Activated CD4-positive, alpha-beta T cell treated with anti-CD3 and anti-CD28 coated beads, Interleukin-2, Interleukin-4, amounts not matched to agents 100 ng/mL and 50 ng/mL, durations not matched to agents 16 hours and 8 hours (primary cell): ENCODE measurements at regions not wholly inside any gene's neighbourhood (a gene's known extent, or its start where the extent isn't known, plus 50 kb on each side); places are given as distances from the start of the nearest gene placed in this dataset.
"Not testable (repeated sequence)": the region's sequence is repeated elsewhere in the genome, so short reads cannot be mapped to it uniquely, and the experiment has no call there.

Source experiments
- DNase-seq: peaks from one replicate; pipeline ENCODE4 v3.0.0-alpha.2; 2020; ENCODE audit warnings: low spot score

DNA sequence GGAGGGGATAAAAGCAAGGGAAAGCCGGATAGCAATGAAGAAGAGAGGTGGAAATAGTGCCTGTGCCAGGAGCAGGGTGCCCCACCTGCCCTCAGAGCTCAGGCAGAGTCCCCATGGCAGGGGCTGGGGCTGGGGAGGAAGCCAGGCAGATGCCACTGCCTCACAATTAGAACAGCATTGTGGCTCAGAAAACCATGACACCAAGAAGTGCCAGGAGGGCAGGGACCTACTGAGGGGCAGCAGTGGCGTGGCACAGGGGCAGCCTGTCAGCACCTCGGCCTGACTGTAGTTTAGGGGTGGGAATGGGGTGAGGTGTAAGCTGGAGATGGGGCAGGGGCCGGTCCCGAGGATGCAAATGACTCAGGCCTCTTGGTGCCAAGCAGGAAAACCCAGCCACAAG, 532.1 kb upstream of the B3GAT1 start:
- DNase-seq = no peak

DNA sequence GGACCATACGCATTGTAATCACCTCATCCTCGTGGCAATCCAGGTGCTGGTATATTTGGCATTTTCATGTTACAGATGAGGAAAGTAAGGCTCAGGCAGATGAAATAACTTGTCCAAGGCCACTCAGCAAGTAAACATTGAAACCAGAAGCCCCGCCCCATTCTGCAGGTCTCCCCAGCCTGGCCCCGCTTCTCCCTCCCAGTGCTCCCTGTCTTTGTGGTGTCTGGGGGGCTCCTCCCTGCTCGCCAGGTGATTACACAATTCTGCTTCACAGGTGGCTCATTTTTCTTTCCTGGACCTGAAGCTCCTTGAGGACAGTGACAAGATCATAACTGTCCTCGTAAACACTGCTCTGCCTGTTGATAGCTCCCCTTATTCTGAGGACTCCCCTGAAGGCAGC, 531.5 kb upstream of the B3GAT1 start:
- no peak for DNase-seq

DNA sequence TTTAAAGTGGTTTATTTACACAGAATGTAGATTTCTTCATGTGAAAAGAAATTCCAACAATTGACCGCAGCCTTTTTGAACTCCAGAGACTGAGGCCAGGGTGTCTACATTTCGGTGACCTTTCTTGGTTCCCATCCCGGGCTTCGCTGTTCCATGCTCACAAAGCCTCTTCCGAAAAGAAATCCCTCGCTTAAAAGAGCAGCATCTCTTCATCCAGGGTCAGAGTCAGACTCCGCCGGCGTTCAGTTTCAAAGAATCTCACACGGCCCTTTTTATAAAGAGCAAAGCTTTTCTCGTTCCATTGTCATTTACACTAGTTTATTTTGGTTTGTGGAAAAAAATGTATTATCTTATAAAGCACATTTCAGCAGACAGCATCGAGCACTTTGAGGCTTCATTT, 530.6 kb upstream of the B3GAT1 start:
- no peak for DNase-seq

DNA sequence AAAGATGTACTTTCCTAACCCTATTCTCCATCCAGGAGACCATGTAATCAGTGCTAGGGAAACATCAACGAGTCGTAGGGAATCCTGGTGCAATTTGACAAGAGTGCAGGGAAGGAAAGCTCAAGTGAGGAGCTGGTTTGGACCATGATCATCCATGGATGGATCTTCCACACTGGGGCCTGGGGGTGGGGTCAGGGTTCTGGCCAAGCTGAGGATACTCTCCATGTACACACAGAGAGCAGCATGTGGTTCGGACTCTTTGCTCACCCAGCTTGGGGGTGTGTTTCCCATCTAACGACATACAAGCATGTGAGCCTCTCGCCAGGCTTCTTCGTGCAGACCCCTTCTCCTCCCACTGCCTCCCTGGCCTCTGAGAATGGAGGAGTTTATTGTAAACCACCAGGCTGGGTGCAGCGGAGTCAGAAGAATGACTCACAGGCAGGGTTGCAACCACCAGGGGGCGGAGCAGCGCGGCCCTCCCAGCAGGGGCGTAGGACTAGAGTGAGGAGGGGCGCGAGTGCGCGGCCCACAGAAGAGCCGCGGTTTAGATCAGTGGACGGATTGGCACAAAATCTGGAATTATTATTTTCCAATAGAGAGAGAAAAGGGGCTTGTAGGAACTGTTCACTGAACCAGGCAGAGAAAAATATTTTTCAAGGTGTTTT, 530.0 kb upstream of the B3GAT1 start:
- DNase-seq = not testable (repeated sequence)

DNA sequence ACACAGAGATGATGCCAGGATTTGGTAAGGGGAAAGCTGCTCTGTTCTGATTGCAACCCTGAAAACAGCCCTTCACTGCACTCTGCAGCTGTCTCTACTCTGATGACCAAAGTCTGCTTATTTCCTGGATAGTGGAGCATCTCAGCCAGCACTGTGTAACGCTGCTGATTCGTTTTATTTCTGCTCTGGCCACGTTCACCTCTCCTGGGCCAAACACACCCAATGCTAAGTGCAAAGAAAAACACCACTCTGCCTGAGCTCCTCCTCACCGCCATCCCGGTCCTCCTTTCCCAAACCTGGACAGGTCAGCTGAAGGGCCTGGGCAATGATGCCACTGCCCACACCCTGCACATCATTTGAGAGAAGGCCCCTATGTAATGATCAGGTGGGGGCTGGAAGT, 529.3 kb upstream of the B3GAT1 start:
- no peak for DNase-seq

DNA sequence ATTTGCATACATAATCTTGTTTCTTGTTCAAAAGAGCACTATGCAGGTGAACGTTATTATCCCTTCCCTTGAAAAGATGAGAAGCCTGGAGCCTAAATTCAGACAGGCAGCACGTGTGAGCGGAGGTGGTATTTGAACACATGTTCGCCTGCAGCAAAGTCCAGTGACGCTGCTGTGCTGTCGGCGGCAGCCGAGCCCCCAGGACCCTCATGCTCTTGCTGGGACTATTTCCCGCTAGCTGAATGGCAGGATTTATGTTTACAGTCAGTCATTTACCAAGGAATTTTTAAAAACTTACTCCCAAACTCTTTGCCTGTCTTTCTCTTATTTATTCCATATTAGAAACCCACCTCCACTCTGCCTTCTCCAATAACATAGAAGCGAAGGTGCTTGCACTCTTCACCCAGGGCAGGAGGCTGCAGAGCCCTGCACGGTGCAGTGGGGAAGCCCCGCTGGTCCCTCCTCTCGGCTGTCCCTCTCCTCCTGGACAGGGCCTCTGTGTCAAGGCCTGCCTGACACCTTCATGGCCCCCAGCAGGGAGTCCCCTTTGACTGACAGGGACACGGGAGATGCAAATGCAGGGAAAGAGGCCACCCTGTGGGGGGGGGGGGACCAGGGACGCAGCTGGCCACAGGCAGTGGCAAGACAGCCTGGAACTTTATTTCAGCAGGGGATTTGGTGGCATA, 528.5 kb upstream of the B3GAT1 start:
- no peak for DNase-seq

DNA sequence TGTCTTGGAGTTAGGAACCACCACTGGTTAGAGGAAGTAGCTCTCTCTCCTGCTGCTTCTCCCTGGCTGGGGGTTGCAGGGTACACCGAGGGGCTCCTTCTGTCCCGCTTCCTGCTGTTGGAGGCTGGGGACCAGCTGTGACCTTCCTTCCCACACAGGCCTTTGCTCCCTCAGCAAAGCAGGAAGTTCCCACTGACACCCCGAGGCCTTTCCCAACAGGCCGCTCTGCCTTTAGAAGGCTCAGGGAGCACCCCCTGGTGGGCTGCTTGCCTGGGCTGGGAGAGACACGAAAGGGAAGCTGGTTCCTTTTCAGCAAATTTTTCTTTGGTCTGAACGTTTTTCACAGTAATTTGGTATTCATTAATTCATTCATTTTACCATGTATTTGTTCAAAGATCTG, 527.9 kb upstream of the B3GAT1 start:
- no peak for DNase-seq

DNA sequence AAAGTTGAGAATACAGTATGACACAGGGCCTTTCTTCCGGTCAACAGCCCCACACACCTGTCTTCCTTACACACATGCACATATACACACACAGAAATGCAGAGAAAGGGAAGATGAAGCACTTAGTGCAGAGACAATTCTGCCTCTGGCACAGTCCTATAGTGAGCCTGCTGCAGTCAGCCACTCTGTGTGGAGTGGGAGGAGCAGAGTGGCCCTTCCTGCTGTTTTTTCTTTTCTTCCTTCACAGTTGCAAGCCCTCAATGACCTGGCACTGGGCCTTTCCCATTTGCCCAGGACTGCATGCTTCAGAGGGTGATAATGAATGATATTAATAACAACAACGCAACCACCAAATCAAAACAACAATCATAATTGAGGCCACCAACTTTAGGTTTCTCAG, 527.0 kb upstream of the B3GAT1 start:
- DNase-seq = no peak

DNA sequence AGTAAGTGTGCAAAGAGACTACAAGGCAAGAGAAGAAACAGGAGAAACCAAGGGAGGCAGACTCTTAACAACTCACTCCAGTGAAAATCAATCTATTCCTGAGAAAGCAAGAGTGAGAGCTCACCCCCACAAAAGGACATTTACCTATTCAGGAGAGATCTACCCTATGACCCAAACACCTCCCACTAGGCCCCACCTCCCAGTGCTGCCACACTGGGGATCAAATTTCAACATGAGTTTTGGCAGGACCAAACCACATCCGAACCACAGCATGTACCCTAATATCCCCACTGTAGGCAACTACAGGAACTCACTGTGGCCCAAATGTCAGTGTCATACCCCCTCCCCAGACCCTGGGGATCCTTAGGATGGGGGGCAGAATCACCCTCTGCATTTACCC, 526.2 kb upstream of the B3GAT1 start:
- DNase-seq = no peak

DNA sequence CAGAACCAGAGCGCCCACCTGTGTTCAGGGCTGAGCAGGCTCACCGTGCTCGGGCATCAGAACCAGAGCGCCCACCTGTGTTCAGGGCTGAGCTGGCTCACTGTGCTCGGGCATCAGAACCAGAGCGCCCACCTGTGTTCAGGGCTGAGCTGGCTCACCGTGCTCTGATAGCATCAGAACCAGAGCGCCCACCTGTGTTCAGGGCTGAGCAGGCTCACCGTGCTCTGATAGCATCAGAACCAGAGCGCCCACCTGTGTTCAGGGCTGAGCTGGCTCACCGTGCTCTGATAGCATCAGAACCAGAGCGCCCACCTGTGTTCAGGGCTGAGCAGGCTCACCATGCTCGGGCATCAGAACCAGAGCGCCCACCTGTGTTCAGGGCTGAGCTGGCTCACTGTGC, 525.2 kb upstream of the B3GAT1 start:
- not testable (repeated sequence) for DNase-seq

DNA sequence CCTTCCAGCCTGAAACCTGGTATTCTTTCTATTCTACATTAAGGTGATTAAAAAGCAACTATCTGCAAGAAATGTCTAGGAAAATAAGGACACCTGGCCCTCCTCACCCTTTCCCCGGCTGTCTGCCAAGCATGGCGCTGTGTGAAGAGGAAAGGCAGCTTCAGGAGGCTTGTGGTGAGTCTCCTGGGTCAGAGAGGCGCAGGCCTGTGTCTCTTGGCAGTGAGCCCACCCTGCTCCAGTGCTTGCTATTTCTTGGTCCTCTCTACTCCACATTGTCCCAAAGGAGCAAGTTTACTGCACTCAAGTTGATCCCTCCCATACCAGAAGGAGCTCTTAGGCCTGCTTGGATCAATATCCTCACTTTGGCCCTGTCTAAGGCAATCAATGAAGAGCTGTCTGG, 520.7 kb upstream of the B3GAT1 start:
- no peak for DNase-seq

DNA sequence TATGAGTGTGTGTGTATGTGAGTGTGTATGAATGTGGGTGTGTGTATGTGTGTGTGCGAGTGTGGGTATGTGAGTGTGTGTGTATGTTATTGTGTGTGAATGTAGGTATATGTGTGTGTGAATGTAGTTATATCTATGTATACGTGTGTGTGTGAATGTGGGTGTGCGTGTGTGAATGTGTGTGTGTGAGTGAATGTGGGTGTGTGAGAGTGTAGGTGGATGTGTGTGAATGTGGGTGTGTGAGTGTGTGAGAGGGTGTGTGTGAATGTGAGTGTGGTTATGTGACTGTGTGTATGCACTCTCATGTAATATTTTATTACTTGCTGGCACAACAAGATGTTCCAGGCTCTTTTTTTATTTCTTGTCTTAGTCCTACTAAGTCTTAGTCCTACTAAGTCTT, 513.4 kb upstream of the B3GAT1 start:
- no peak for DNase-seq

DNA sequence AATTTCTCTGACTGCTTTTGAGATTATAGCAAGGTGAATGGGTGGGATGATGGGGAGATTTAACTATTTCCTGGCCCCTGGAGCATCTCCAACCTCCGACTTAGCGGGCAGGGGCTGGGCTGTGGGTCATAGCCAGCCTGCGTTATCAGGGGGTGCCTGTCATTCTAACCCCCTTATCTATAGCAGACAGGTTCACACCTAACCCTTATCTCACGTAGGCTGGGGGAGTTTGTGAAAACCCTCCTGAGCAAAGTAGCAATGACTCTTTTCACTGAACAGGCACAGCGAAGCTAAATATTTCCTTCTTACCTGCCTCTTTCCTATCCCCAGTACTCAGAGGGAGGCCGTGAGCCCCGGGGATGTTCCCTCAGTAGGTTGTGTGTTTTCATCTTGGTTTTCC, 511.4 kb upstream of the B3GAT1 start:
- no peak for DNase-seq

DNA sequence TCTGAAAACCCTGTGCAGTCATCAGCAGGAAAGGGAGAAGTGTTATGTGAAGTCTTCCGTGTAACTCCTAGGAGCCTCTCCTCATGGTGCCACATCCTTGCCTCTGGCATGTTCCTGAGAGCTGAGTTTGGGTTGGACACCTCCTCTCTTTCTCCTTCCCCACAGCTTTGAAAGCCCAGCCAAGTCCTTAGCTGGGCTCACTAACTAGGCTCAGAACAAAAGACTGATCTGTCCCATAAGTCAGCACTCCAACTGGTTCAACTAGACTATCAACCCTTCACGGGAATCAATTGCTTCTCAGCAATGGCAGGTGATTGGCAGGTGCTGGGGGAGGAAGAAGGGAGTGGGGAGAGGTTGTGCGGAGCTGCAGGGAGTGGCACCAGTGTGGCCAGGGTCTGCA, 509.9 kb upstream of the B3GAT1 start:
- no peak for DNase-seq

DNA sequence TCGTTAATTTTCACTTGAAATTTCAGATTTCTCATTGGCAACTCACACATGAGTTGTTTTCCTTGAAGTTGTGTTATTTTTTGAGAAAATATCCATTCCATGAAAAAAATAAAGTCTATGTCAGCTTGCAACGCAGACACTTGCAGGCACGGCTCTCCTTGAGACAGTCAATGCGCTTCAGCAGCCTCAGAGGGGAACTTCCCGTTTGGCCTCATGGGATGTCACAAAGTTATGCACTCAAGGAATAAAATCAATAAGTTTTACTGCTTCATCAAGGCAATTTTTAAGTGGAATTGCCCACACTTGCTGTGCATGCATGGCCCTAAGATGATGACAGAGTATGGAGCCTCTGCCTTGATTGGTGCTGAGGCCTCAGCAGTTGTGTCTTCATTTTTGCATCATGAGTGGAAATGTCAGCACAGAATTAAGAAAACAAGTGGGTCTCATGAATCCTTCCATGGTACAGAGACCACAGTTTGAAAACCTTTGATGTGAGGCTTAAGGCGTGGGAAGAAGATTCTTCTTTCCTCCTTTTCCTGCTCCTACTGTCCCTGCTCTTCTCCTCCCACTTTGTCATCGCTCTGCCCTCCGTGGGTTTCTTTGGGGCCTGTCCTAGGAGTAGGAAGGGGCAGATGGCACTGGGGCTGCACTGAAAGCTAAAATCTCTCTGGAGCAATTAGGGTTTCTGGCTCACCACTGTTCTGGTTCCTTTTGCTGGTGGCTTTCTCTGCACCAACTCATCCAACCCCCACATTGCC, 509.0 kb upstream of the B3GAT1 start:
- no peak for DNase-seq

DNA sequence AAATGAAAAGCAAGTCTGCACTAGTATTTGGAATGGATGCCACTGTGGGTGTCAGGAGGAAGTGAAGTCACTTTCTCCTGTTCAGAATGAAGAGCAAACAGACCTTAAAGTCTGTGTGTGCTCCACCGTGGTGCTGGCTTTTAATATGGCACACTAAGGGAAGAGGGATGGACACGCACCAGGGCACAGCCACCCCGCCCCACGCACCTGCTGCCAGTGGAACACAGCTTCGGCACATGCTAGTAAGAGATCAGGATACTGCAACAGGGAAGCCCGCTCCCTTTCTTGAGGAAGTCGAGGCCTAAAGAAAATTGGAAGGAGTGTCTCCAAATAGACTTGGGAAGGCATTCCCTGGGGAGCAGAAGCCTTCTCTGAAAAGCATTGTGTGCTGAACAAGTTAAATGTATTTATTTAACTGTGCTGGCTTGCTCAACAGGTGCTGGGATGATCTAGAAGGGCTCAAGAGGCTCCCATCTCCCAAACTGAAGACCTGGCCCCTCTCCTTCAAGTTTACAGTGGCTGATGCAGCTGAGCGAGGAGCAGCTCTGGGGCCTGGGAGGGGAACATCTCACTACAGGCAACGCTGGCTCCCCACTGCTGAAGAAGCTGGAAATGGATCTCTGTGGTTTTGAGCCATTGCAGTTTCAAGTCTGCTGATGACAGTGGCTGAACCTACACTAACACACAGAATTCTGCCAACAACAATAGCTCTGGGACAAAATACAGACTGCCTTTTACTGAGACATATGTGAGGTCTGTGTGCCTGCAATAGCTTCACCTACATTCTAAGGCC, 504.6 kb upstream of the B3GAT1 start:
- no peak for DNase-seq

DNA sequence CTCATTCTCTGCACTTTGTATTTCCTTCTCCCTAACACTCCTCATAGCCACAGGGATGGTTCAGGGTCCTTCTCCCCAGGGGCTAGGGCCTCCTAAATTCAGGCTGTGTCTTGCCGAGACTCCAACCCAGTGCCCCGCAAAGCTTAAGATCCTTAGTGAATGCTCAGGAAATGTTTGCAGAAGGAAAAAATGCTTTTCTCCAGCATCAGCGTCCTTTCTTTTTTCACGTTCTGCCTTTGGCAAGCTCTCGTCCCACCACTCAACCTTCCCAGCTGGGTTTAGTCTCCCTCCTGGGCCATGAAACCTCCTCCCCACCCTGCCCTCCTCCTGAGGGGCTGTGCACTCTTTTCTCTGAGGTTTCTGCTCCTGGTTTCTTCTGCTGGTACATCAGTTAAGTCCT, 503.8 kb upstream of the B3GAT1 start:
- no peak for DNase-seq

DNA sequence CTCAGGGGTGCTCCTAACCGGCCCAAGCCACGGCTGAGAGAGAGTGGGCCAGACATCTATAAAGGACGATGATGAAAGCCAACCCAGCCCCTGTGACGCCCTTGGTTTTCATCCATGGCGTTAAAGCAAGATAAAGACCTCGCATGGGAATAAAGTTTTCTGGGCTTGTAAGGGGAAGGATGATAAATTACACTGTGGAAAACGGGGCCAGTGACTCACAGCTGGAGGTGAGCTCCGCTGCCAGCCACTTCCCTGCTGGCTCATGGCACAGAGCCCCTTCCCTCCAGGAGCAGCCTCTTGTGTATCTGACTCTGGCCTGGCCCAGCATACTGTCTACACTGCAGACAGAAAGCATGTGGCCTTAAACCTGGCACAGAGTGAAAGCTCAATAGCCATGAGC, 503.2 kb upstream of the B3GAT1 start:
- DNase-seq = no peak

DNA sequence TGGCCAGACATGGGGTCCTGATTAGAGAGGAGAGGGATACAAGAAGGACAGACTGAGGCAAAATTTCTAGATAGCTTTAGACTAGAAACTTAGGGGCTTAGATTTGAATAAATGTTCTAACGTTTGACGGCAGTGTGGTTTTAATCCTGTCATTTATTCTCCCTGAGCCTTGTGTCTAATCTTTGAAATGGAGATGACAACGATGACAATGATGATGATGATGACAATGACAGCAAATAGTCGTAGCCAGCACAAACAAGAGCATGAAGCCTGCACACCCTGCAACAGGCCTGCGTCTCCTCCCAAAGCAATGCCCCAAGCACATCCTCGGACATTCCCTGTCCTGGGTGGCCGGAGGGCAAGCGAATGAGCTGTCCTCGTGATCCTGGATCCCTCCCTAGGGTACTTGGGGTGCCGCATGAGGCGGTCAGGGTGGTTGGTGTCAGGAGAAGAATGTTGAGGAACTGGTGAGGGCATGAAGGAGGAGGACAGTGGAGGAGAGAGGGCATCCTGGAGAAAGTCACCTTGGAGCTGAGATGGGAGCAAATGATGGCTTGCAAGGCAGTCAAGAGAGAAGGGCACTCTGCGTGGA, 502.1 kb upstream of the B3GAT1 start:
- no peak for DNase-seq

DNA sequence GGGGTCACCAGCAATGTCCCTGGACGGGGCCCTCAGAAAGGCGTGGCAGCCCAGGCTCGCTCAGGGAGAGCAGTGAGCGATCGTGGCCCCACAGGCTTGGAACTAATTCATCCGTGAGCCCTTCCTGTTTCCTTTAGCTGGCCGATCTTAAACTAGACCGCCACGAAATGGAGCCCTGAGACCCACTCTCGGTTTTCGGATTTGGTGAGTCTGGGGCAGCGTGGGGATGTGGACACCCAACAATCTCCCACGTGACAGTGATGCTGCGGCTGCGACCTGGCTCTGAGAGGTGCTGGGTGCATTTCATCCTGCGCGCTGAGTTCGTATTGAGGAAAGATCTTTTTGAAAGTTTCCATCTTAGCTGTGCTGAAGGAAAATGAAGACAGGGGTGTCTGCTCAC, 501.3 kb upstream of the B3GAT1 start:
- no peak for DNase-seq

DNA sequence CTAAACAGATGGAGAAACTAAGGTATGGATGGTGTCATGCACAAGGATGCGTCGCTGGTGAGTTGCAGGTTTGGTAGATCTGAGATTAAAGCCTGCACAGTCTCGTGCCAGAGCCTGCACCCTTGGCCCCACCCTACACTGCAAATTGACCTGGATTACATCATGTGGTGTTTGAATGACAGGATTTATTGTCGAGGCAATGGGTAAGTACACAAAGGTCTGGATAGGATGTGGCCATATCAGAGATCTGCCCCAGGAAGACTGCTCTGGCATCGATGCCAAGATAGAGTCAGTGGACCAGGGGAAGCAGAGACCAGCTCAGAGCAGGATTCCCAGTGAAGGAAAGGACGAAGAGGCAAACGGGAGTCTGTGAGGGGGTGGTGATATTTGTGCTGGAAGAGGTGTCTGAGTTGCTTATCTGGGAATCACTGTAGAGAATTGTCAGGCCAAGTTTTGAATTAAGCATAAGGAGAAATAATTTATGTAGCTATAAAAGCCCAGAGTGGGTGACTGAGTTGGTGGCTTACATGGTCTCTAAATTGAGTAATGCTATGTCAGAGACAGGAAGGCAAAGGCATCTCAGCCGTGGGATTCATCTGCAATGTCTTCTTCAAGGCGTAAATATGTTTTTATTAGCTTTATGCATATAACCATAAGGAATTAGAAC, 499.6 kb upstream of the B3GAT1 start:
- DNase-seq = no peak

DNA sequence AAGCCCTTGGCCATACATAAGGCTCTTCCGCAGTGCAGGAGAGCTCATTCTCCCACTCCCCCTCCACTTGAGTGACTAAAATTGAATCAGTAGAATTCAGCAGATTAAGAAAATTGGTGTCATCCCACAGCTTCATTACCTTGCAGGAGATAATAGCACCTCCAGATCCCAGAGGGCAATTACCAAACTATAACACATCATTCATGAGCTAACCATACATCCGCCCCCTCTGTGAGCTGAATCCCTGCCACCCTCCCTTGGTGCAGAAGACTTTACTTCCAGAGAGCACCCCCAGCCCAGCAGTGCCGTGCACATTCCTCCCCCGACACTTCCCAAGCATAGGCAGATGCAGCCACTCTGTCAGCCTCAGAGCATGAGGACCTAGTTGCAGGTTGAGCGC, 496.5 kb upstream of the B3GAT1 start:
- DNase-seq = no peak
